ENCODE measurements at regions not wholly inside any gene's neighbourhood (a gene's known extent, or its start where the extent isn't known, plus 50 kb on each side); places are given as distances from the start of the nearest gene placed in this dataset.

- CTCF ChIA-PET, result no interaction called here
- Mint-ChIP-seq H3K9me3 (peaks cover 34% of the 10 kb centered on the region), H3K4me3 (no peak overlapping the region), H3K27me3 (ENCODE audit: low read depth) (peaks cover 65% of the 10 kb centered on the region), H3K27ac (no peak overlapping the region), H3K4me1 (peaks cover 30% of the 10 kb centered on the region), H3K36me3 (peaks cover 19% of the 10 kb centered on the region)
- TF ChIP-seq E2F5 (CRISPR knock-in tag; IDR thresholded peaks at IDR 0.05) (no peak), FOXP1 (CRISPR knock-in tag; IDR thresholded peaks at IDR 0.05; ENCODE audit: borderline replicate concordance) (no peak), JUN (CRISPR knock-in tag; IDR thresholded peaks at IDR 0.05) (no peak), CREB1 (CRISPR knock-in tag; IDR thresholded peaks at IDR 0.05) (no peak), E2F4 (CRISPR knock-in tag; IDR thresholded peaks at IDR 0.05; ENCODE audit: borderline replicate concordance, low read depth) (no peak), TCF7 (CRISPR knock-in tag; IDR thresholded peaks at IDR 0.05; ENCODE audit: low read depth) (no peak), USF1 (CRISPR knock-in tag; IDR thresholded peaks at IDR 0.05) (no peak), E2F1 (CRISPR knock-in tag; IDR thresholded peaks at IDR 0.05) (no peak), AFF4 (CRISPR knock-in tag; IDR thresholded peaks at IDR 0.05; ENCODE audit: borderline replicate concordance) (no peak), NFYB (CRISPR knock-in tag; conservative IDR thresholded peaks at IDR 0.05; ENCODE audit: low read depth) (no peak), ZNF396 (CRISPR knock-in tag; IDR thresholded peaks at IDR 0.05; ENCODE audit: borderline replicate concordance) (no peak), GRHL2 (CRISPR knock-in tag; IDR thresholded peaks at IDR 0.05; ENCODE audit: insufficient replicate concordance, severe bottlenecking) (no peak), TEAD1 (CRISPR knock-in tag; IDR thresholded peaks at IDR 0.05) (no peak), ZNF219 (CRISPR knock-in tag; IDR thresholded peaks at IDR 0.05; ENCODE audit: borderline replicate concordance) (no peak), ATF2 (CRISPR knock-in tag; IDR thresholded peaks at IDR 0.05; ENCODE audit: borderline replicate concordance, low read depth) (no peak), HMGXB4 (CRISPR knock-in tag; IDR thresholded peaks at IDR 0.05) (no peak)
- no peak for ATAC-seq
- POLR2A ChIA-PET, result no interaction called here
- DNase-seq (ENCODE audit: low spot score), result no peak
Observed at GRCh38 chr21:21969211-21969610, 971.0 kb downstream of the NCAM2 start.

All from WTC11 (cell line).